Right atrium auricular region (tissue), 2 donors: ENCODE measurements at regions not wholly inside any gene's neighbourhood (a gene's known extent, or its start where the extent isn't known, plus 50 kb on each side); places are given as distances from the start of the nearest gene placed in this dataset.

Experiments
- DNase-seq: peaks from one replicate; pipeline ENCODE4 v3.0.0-alpha.2; 2019; ENCODE audit warnings: low spot score
- H3K27ac ChIP-seq, 2 donors: fragments of 200-600 bp; sonication (generic); 1 replicate in 1 of 2; 2 replicates in 1 of 2; pipeline ENCODE4 v1.5.1; 2016 to 2019
- H3K27me3 ChIP-seq, 2 donors: fragments of 200-600 bp; sonication (generic); one replicate each; pipeline versions ENCODE4 v1.5.1 to v1.6.0; 2017 to 2019
- H3K36me3 ChIP-seq: fragments of 200-600 bp; sonication (generic); one replicate; pipeline ENCODE4 v1.5.1; 2016
- H3K4me1 ChIP-seq, 2 donors: fragments of 200-600 bp; sonication (generic); one replicate each; pipeline versions ENCODE4 v1.5.1 to v1.6.0; 2017 to 2019
- H3K4me3 ChIP-seq, 2 donors: fragments of 200-600 bp; sonication (generic); 1 replicate in 1 of 2; 2 replicates in 1 of 2; pipeline ENCODE4 v1.5.1; 2017 to 2019; ENCODE audit warnings: mild to moderate bottlenecking in 1 of 2, moderate library complexity in 1 of 2
- H3K9me3 ChIP-seq, 2 donors: fragments of 200-600 bp; sonication (generic); one replicate each; pipeline ENCODE4 v1.5.1; 2019
- TF ChIP-seq, protein P1 (sequence below), 2 donors: fragments of 200-600 bp; sonication (generic); IDR thresholded peaks; one replicate each; pipeline ENCODE4 v1.5.1; 2019; ENCODE audit warnings: antibody characterized with exemption in 2 of 2

DNA sequence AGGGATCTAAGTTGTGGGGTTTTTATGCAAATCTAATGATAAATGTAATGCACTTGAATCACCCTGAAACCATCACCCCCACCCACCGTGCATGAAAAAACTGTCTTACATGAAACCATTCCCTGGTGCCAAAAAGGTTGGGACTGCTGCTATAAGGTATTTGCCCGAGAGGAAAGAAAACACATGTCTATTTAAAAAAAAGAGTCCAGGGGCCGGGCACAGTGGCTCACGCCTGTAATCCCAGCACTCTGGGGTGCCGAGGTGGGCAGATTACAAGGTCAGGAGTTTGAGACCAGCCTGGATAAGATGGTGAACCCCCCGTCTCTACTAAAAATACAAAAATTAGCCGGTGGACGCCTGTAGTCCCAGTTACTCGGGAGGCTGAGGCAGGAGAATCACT is 1372.8 kb upstream of the CDH2 start:
- Histone ChIP-seq H3K27me3 (no peaks in the 10 kb centered on the region), H3K27ac (no peak overlapping the region), H3K9me3 (no peaks in the 10 kb centered on the region), H3K4me1 (no peaks in the 10 kb centered on the region), H3K36me3 (no peaks in the 10 kb centered on the region), H3K4me3 (no peak overlapping the region)
- no peak for DNase-seq
- TF ChIP-seq, protein P1, sequence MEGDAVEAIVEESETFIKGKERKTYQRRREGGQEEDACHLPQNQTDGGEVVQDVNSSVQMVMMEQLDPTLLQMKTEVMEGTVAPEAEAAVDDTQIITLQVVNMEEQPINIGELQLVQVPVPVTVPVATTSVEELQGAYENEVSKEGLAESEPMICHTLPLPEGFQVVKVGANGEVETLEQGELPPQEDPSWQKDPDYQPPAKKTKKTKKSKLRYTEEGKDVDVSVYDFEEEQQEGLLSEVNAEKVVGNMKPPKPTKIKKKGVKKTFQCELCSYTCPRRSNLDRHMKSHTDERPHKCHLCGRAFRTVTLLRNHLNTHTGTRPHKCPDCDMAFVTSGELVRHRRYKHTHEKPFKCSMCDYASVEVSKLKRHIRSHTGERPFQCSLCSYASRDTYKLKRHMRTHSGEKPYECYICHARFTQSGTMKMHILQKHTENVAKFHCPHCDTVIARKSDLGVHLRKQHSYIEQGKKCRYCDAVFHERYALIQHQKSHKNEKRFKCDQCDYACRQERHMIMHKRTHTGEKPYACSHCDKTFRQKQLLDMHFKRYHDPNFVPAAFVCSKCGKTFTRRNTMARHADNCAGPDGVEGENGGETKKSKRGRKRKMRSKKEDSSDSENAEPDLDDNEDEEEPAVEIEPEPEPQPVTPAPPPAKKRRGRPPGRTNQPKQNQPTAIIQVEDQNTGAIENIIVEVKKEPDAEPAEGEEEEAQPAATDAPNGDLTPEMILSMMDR (IDR thresholded peaks at IDR 0.05): no peak

DNA sequence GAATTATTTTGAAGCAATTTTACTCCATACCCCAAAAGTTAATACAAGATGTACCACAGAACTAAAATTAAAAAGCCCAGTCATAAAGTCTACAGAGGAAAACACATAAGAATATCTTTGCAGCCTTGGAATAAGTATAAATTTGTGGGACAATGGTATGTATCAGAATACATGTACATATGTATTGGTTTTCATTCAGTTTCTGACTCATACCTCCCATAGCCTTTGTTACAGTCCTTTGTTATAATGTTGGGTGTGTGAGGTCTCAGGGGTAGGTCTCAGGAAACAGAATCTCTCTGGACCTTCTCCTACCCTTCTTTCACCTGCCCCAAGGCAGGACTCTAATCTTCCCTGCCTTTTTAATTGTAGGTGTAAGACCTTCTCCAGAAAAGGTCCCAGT is 1370.7 kb upstream of the CDH2 start:
- Histone ChIP-seq H3K9me3 (no peaks in the 10 kb centered on the region), H3K36me3 (no peaks in the 10 kb centered on the region), H3K27me3 (no peaks in the 10 kb centered on the region), H3K4me3 (no peak overlapping the region), H3K4me1 (no peaks in the 10 kb centered on the region), H3K27ac (no peak overlapping the region)
- no peak for DNase-seq
- TF ChIP-seq, protein P1 (IDR thresholded peaks at IDR 0.05): no peak

GRCh38 chr18:29540548-29540947 is 1363.6 kb upstream of the CDH2 start:
- no peak overlapping the region for H3K4me3 ChIP-seq
- no peaks in the 10 kb centered on the region for H3K4me1 ChIP-seq
- TF ChIP-seq, protein P1 (IDR thresholded peaks at IDR 0.05): no peak
- H3K9me3 ChIP-seq: no peaks in the 10 kb centered on the region
- no peaks in the 10 kb centered on the region for H3K27me3 ChIP-seq
- H3K36me3 ChIP-seq: no peaks in the 10 kb centered on the region
- H3K27ac ChIP-seq: no peak overlapping the region
- DNase-seq: no peak

DNA sequence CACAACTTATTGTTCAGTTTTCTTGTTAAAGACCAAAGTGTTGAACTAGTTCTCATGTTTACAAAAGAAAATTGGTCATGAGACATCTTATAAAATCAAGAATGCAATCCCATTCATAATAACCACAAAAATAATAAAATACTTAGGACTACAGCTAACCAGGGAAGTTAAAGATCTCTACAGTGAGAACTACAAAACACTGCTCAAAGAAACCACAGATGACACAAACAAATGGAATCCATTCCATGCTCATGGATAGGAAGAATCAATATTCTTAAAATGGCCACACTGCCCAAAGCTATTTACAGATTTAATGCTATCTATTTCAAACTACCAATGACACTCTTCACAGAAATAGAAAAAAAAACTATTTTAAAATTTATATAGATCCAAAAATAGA is 1354.8 kb upstream of the CDH2 start:
- Histone ChIP-seq H3K36me3 (no peaks in the 10 kb centered on the region), H3K4me3 (no peak overlapping the region), H3K4me1 (no peaks in the 10 kb centered on the region), H3K27me3 (no peaks in the 10 kb centered on the region), H3K9me3 (peaks cover 0 to 7% of the 10 kb centered on the region in 2 donors), H3K27ac (no peak overlapping the region)
- no peak for DNase-seq
- TF ChIP-seq, protein P1 (IDR thresholded peaks at IDR 0.05): no peak

DNA sequence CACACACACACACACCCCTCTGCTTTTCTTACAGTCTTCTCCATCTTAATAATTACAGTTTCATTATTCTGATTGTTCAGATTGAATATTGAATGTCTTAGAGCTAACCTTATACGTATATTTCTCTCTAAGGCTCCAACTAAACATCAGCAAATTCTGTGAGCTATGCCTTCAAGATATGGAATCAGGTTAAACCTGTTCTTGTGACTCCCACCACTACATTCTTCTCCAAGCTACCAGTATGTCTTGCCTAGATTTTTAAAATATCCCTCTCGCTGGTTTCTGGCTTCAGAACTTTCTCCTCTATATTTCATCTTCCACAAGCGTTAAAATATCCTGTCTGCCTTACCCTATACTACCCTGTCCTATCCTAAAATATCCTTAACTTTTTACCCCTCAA is 1346.4 kb upstream of the CDH2 start:
- Histone ChIP-seq H3K27ac (no peak overlapping the region), H3K9me3 (no peaks in the 10 kb centered on the region), H3K27me3 (no peaks in the 10 kb centered on the region), H3K4me1 (no peaks in the 10 kb centered on the region), H3K4me3 (no peak overlapping the region), H3K36me3 (no peaks in the 10 kb centered on the region)
- TF ChIP-seq, protein P1 (IDR thresholded peaks at IDR 0.05): no peak
- DNase-seq: no peak

- no peaks in the 10 kb centered on the region for H3K9me3 ChIP-seq
- no peak overlapping the region for H3K27ac ChIP-seq
- no peaks in the 10 kb centered on the region for H3K27me3 ChIP-seq
- no peak for DNase-seq
- H3K4me3 ChIP-seq: no peak overlapping the region
- H3K36me3 ChIP-seq: no peaks in the 10 kb centered on the region
- TF ChIP-seq, protein P1 (IDR thresholded peaks at IDR 0.05): no peak
- H3K4me1 ChIP-seq: no peaks in the 10 kb centered on the region
These were observed 1335.8 kb upstream of the CDH2 start for GRCh38 chr18:29512761-29513160.
